ENCODE measurements at regions not wholly inside any gene's neighbourhood (a gene's known extent, or its start where the extent isn't known, plus 50 kb on each side); places are given as distances from the start of the nearest gene placed in this dataset.

GRCh38 chr5:39986614-39987013 lies 561.8 kb upstream of the DAB2 start:
- DNase-seq (ENCODE audit: low spot score in 2 of 2, unreplicated experiment in 2 of 2): no peak
- no peak overlapping the region for H3K27ac Mint-ChIP-seq
- no peaks in the 10 kb centered on the region for H3K27me3 Mint-ChIP-seq (ENCODE audit: low read depth)
- no peaks in the 10 kb centered on the region for H3K36me3 Mint-ChIP-seq
- H3K4me1 Mint-ChIP-seq: peaks cover 7% of the 10 kb centered on the region
- H3K4me3 Mint-ChIP-seq: no peak overlapping the region
- TF ChIP-seq CTCF (IDR thresholded peaks at IDR 0.05; ENCODE audit: unreplicated experiment): no peak
- peaks cover 10% of the 10 kb centered on the region for H3K9me3 Mint-ChIP-seq

- H3K27ac Mint-ChIP-seq: no peak overlapping the region
- H3K36me3 Mint-ChIP-seq: no peaks in the 10 kb centered on the region
- peaks cover 7% of the 10 kb centered on the region for H3K4me1 Mint-ChIP-seq
- H3K4me3 Mint-ChIP-seq: no peak overlapping the region
- no peaks in the 10 kb centered on the region for H3K27me3 Mint-ChIP-seq (ENCODE audit: low read depth)
- TF ChIP-seq CTCF (IDR thresholded peaks at IDR 0.05; ENCODE audit: unreplicated experiment): no peak
- peaks cover 19% of the 10 kb centered on the region for H3K9me3 Mint-ChIP-seq
- no peak for DNase-seq (ENCODE audit: low spot score in 2 of 2, unreplicated experiment in 2 of 2)
Observed at GRCh38 chr5:39980056-39980455, 555.3 kb upstream of the DAB2 start.

- Mint-ChIP-seq H3K27ac (no peak overlapping the region), H3K9me3 (peaks cover 20% of the 10 kb centered on the region), H3K4me3 (no peak overlapping the region), H3K36me3 (peaks cover 2% of the 10 kb centered on the region), H3K4me1 (peaks cover 2% of the 10 kb centered on the region), H3K27me3 (ENCODE audit: low read depth) (no peaks in the 10 kb centered on the region)
- no peak for TF ChIP-seq CTCF (IDR thresholded peaks at IDR 0.05; ENCODE audit: unreplicated experiment)
- no peak for DNase-seq (ENCODE audit: low spot score in 2 of 2, unreplicated experiment in 2 of 2)
Observed at GRCh38 chr5:39977066-39977655, 552.4 kb upstream of the DAB2 start.

GRCh38 chr5:39970117-39970798 lies 545.5 kb upstream of the DAB2 start:
- Mint-ChIP-seq H3K4me3 (no peak overlapping the region), H3K36me3 (peaks cover 2% of the 10 kb centered on the region), H3K4me1 (no peaks in the 10 kb centered on the region), H3K27me3 (ENCODE audit: low read depth) (no peaks in the 10 kb centered on the region), H3K27ac (no peak overlapping the region), H3K9me3 (peaks cover 13% of the 10 kb centered on the region)
- no peak for TF ChIP-seq CTCF (IDR thresholded peaks at IDR 0.05; ENCODE audit: unreplicated experiment)
- no peak for DNase-seq (ENCODE audit: low spot score in 2 of 2, unreplicated experiment in 2 of 2)

GRCh38 chr5:39968381-39968780 lies 543.6 kb upstream of the DAB2 start:
- no peaks in the 10 kb centered on the region for H3K4me1 Mint-ChIP-seq
- no peak for DNase-seq (ENCODE audit: low spot score in 2 of 2, unreplicated experiment in 2 of 2)
- TF ChIP-seq CTCF (IDR thresholded peaks at IDR 0.05; ENCODE audit: unreplicated experiment): no peak
- H3K4me3 Mint-ChIP-seq: no peak overlapping the region
- no peak overlapping the region for H3K27ac Mint-ChIP-seq
- H3K36me3 Mint-ChIP-seq: no peaks in the 10 kb centered on the region
- H3K9me3 Mint-ChIP-seq: peaks cover 4% of the 10 kb centered on the region
- no peaks in the 10 kb centered on the region for H3K27me3 Mint-ChIP-seq (ENCODE audit: low read depth)

Measured in mesothelial cell of epicardium (in vitro differentiated cells).